Osteocyte (in vitro differentiated cells): ENCODE measurements at regions not wholly inside any gene's neighbourhood (a gene's known extent, or its start where the extent isn't known, plus 50 kb on each side); places are given as distances from the start of the nearest gene placed in this dataset.

ENCODE experiments used
- DNase-seq: peaks from one replicate; pipeline ENCODE4 v3.0.0; 2021; ENCODE audit warnings: mixed read lengths; ENCODE audit not compliant: unreplicated experiment; ENCODE audit errors: extremely low spot score
- H3K27ac Mint-ChIP-seq: one replicate; pipeline ENCODE4 v1.8.0; 2021; ENCODE audit warnings: mild to moderate bottlenecking, mixed read lengths; ENCODE audit not compliant: unreplicated experiment
- H3K27me3 Mint-ChIP-seq: one replicate; pipeline ENCODE4 v1.8.0; 2021; ENCODE audit warnings: mixed read lengths; ENCODE audit not compliant: unreplicated experiment
- H3K36me3 Mint-ChIP-seq: one replicate; pipeline ENCODE4 v1.8.0; 2021; ENCODE audit warnings: mixed read lengths; ENCODE audit not compliant: unreplicated experiment
- H3K4me1 Mint-ChIP-seq: one replicate; pipeline ENCODE4 v1.8.0; 2021; ENCODE audit warnings: mixed read lengths; ENCODE audit not compliant: unreplicated experiment
- H3K4me3 Mint-ChIP-seq: one replicate; pipeline ENCODE4 v1.8.0; 2021; ENCODE audit warnings: mild to moderate bottlenecking, moderate library complexity, mixed read lengths; ENCODE audit not compliant: unreplicated experiment
- H3K9me3 Mint-ChIP-seq: one replicate; pipeline ENCODE4 v1.8.0; 2021; ENCODE audit warnings: mixed read lengths; ENCODE audit not compliant: unreplicated experiment
- CTCF ChIP-seq: fragments of 200-600 bp; sonication (generic); IDR thresholded peaks from 2 replicates; pipeline ENCODE4 v1.5.0; 2021; ENCODE audit warnings: antibody characterized with exemption, mild to moderate bottlenecking, moderate library complexity

GRCh38 chr5:34409373-34409772 lies 246.8 kb upstream of the RAI14 start:
- no peak for TF ChIP-seq CTCF

GRCh38 chr5:34410411-34411139 lies 245.6 kb upstream of the RAI14 start:
- no peaks in the 10 kb centered on the region for H3K36me3 Mint-ChIP-seq
- no peaks in the 10 kb centered on the region for H3K27me3 Mint-ChIP-seq
- H3K4me1 Mint-ChIP-seq, result peaks cover 11% of the 10 kb centered on the region
- TF ChIP-seq CTCF, result no peak
- no peak overlapping the region for H3K27ac Mint-ChIP-seq
- no peaks in the 10 kb centered on the region for H3K9me3 Mint-ChIP-seq
- DNase-seq, result no peak
- no peak overlapping the region for H3K4me3 Mint-ChIP-seq

More at GRCh38 chr5:34409373-34409772, 246.8 kb upstream of the RAI14 start:
- no peaks in the 10 kb centered on the region for H3K36me3 Mint-ChIP-seq
- DNase-seq, result no peak
- peaks cover 11% of the 10 kb centered on the region for H3K4me1 Mint-ChIP-seq
- no peak overlapping the region for H3K4me3 Mint-ChIP-seq
- no peaks in the 10 kb centered on the region for H3K27me3 Mint-ChIP-seq
- no peaks in the 10 kb centered on the region for H3K9me3 Mint-ChIP-seq
- no peak overlapping the region for H3K27ac Mint-ChIP-seq

- Mint-ChIP-seq H3K27ac (no peak overlapping the region), H3K27me3 (no peaks in the 10 kb centered on the region), H3K36me3 (no peaks in the 10 kb centered on the region), H3K4me1 (peaks cover 11% of the 10 kb centered on the region), H3K4me3 (no peak overlapping the region), H3K9me3 (no peaks in the 10 kb centered on the region)
- DNase-seq, result no peak
- no peak for TF ChIP-seq CTCF
Measured at GRCh38 chr5:34411470-34412346, 244.4 kb upstream of the RAI14 start.

- H3K36me3 Mint-ChIP-seq, result no peaks in the 10 kb centered on the region
- no peak for TF ChIP-seq CTCF
- no peak overlapping the region for H3K4me3 Mint-ChIP-seq
- H3K27ac Mint-ChIP-seq, result no peak overlapping the region
- DNase-seq, result no peak
- no peaks in the 10 kb centered on the region for H3K27me3 Mint-ChIP-seq
- H3K9me3 Mint-ChIP-seq, result no peaks in the 10 kb centered on the region
- H3K4me1 Mint-ChIP-seq, result peaks cover 11% of the 10 kb centered on the region
Measured at GRCh38 chr5:34412736-34413135, 243.4 kb upstream of the RAI14 start.

GRCh38 chr5:34415559-34416198 lies 240.4 kb upstream of the RAI14 start:
- H3K9me3 Mint-ChIP-seq, result peaks cover 15% of the 10 kb centered on the region
- no peaks in the 10 kb centered on the region for H3K27me3 Mint-ChIP-seq
- no peak overlapping the region for H3K4me3 Mint-ChIP-seq
- DNase-seq, result no peak
- no peaks in the 10 kb centered on the region for H3K36me3 Mint-ChIP-seq
- H3K4me1 Mint-ChIP-seq, result peaks cover 8% of the 10 kb centered on the region
- no peak for TF ChIP-seq CTCF
- H3K27ac Mint-ChIP-seq, result no peak overlapping the region
